ELF-1 (cell line): ENCODE measurements at regions not wholly inside any gene's neighbourhood (a gene's known extent, or its start where the extent isn't known, plus 50 kb on each side); places are given as distances from the start of the nearest gene placed in this dataset.
"Not testable (repeated sequence)": the region's sequence is repeated elsewhere in the genome, so short reads cannot be mapped to it uniquely, and the experiment has no call there.

ENCODE experiments used
- DNase-seq: peaks from one replicate; pipeline ENCODE4 v3.0.0-alpha.2; 2016; ENCODE audit warnings: low read depth, low spot score

GRCh38 chr6:11486959-11487358, 50.6 kb upstream of the TMEM170B start:
- no peak for DNase-seq

DNA sequence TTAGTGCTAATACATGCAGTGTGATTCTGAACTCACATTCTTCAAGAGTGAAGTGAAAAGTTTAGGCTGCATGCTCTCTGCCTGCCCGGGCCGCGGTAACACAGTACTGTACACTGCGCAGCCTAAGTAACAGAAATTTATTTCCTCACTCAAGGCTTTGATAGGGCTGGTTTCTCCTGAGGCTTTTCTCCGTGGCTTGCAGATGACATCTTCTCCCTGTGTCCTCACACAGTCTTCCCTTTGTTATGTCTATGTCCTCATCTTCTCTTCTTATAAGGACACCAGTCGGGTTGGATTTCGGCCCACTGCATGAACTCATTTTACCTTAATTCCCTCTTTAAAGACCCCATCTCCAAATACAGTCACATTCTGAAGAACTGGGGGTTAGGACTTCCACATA, 51.1 kb upstream of the TMEM170B start:
- DNase-seq = no peak

DNA sequence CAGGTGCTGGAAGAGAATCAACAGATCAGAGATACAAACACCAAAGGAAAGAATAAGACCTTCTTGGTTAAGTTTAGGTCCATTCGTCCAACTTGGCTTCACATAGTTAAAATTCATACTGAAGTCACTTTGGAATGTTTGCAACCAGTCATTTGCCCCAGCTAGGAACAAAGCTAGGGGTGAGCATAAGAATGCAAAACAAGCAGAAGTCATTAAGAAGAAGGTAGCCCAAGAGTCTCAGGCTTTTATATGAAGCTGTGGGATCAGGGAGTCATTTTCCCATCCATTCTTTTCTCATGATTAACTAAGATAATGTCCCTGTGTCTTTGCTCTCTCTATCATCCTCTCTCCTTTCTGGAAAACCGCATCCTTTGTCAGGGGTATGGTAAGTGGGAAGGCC, 51.5 kb upstream of the TMEM170B start:
- DNase-seq = no peak

- DNase-seq = no peak
These were observed 52.3 kb upstream of the TMEM170B start for GRCh38 chr6:11485271-11485670.

GRCh38 chr6:11484441-11484840, 53.1 kb upstream of the TMEM170B start:
- DNase-seq = no peak

DNA sequence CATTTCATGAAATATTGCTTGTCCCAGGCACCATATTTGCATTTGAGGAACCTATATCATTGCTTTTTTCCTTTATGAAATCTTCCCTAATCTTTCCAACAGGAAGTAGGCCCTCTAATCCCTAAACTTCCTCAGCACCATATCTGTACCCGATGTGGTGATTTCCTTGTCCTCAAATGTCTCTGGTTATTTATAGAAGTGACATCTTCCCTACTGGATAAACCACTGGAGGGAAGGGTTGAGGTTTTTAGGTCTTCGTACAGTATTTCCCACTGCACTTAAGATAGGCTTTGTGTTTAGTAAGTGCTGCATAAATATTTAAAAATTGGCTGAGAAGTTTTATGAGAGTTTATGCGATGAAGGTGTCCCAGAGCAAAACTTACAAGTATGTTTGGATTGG, 54.9 kb upstream of the TMEM170B start:
- no peak for DNase-seq

GRCh38 chr6:11480541-11480940, 57.0 kb upstream of the TMEM170B start:
- DNase-seq = no peak

- no peak for DNase-seq
These were observed 58.3 kb upstream of the TMEM170B start for GRCh38 chr6:11479296-11479695.

- DNase-seq = no peak
These were observed 59.0 kb upstream of the TMEM170B start for GRCh38 chr6:11478586-11478985.

DNA sequence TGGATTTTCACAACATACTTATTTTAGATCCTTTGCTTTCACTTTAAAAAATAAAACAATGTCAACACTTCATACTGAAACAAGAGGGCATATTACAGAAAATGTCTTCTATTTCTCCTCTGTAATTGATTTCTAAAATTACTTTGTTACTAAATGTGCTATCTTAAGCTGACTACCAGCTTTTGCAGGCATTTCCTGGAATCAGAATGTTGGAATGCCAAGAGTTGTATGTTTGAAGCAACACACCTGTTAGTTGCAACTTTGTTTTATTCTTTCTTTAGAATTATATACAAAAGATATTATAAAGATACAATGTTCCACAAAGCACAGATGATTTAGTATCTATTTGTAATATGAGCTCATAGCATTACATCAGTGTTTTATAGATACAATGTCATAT, 62.5 kb upstream of the TMEM170B start:
- no peak for DNase-seq

DNA sequence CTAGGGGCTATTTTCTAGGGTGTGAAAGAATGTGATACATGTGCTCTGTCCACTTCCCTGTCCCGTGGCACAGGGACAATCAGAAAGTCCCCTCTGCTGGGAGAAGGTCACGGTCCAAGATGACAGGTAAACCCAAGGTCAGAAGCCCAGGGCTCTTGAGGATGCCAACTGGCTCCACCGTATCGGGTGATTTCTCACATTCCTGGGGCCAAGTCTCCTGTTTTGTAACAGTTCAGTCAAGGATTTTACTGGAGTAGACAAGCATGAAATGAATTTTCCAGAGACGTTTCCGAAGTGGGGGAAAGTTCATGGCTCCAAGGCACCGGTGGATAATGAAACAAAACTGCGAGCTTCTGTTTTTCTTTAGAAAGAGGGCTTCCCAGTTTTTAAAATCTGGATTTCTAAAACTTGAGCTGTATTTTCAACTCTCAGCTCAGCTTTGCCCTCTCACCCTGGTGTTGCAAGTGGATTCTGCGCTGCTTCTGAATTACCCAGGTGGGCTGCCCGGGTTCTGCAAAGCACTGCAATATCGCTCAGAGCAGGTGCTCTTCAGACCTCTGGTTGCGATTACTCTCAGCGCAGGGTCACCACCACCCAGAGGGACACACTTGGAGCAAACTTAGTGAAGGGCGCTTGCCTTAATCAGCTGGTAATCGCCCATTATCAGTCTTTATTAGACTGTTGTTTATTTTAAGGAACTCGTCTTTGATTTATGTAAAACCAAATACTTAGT, 64.4 kb upstream of the TMEM170B start:
- no peak for DNase-seq

GRCh38 chr6:11471261-11471660, 66.3 kb upstream of the TMEM170B start:
- DNase-seq = no peak

- no peak for DNase-seq
These were observed 67.9 kb upstream of the TMEM170B start for GRCh38 chr6:11469684-11470083.

GRCh38 chr6:11468271-11468670, 69.3 kb upstream of the TMEM170B start:
- not testable (repeated sequence) for DNase-seq

DNA sequence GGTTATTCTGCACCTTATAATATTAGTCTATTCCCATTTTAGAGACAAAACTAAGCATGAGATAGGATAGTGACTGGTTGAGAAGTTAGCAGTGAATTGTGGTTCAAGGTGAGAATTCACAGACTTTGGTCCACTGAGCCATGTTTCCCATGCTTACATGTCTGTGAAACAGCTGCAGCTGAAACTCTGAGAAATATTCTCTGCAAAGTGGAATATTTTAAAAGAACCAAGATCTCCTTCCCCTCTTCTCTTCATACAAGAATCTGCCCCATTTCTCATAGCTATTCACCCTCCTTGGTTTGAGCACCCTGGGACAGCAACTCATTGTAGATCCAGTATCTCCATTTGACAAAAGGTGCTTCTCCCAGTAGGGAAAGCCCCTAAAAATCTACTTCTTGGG, 70.2 kb upstream of the TMEM170B start:
- no peak for DNase-seq

DNA sequence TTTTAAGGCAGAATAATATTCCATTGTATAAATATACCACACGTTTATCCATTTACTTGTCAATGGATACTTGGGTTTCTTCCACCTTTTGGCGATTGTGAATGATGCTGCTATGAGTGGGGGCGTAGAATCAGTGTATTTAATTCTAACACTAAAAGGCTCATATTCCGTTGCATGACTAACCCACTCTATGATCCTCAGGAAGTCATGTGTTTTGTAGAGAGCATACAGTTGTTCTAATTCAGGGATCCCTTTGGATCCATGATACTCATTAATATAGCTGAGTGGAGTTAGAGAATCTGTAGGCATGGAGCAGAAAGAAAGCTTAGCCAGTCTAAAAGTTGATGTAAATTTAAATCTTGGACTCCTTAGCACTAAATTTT, 74.2 kb upstream of the TMEM170B start:
- DNase-seq = no peak

GRCh38 chr6:11462742-11463397, 74.7 kb upstream of the TMEM170B start:
- no peak for DNase-seq

GRCh38 chr6:11460837-11461661, 76.5 kb upstream of the TMEM170B start:
- no peak for DNase-seq

GRCh38 chr6:11460001-11460668, 77.4 kb upstream of the TMEM170B start:
- DNase-seq = no peak

DNA sequence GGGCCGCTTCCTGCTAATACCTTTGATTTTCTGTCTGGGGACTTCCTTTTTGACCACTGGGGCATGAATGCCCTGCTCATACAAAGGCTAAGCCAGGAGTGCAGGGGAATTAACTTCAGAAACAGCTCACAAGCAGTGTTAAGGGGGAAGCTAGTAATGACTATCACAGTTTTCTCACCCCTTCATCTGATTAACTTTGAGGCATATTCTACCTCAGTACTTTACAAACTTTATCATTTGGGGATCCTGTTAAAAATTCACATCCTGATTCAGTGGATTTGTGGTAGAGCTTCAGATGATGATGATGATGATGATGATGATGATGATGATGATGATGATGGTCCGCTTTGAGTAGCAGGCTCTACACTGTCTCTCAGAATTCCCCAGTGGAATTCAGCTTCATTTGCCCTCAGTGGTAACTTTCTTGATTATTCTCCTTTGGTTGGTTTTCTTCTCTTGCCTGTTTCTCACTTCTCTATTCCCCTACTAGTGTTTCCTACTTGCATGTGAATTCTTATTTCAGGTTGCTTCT, 78.4 kb upstream of the TMEM170B start:
- no peak for DNase-seq

- no peak for DNase-seq
These were observed 79.0 kb upstream of the TMEM170B start for GRCh38 chr6:11458509-11458908.

GRCh38 chr6:11457422-11457821, 80.1 kb upstream of the TMEM170B start:
- not testable (repeated sequence) for DNase-seq
